Activated CD8-positive, alpha-beta memory T cell treated with anti-CD3 and anti-CD28 coated beads, Interleukin-2, amount 10 ng/mL, durations not matched to agents 7 days and 5 days (primary cell): ENCODE measurements at regions not wholly inside any gene's neighbourhood (a gene's known extent, or its start where the extent isn't known, plus 50 kb on each side); places are given as distances from the start of the nearest gene placed in this dataset.

Experiments
- ATAC-seq: fragments of 150-1000 bp; cut with Tn5 transposase; one replicate; pipeline ENCODE4 v1.10.0; 2021; ENCODE audit warnings: moderate library complexity
- CTCF ChIA-PET: fragments of 350-600 bp; sonication (Branson Sonifier 250); formaldehyde crosslinking; loops from one replicate; lab custom pipeline; 2021; ENCODE audit warnings: antibody characterized with exemption; lab: Charles Lee
- DNase-seq: peaks from one replicate; pipeline ENCODE4 v3.0.0-alpha.2; 2020
- H3K27ac Mint-ChIP-seq: one replicate; pipeline ENCODE4 v1.8.0; 2021; ENCODE audit warnings: mild to moderate bottlenecking, mixed read lengths
- H3K27me3 Mint-ChIP-seq: one replicate; pipeline ENCODE4 v1.8.0; 2021; ENCODE audit warnings: mixed read lengths
- H3K36me3 Mint-ChIP-seq: one replicate; pipeline ENCODE4 v1.8.0; 2021; ENCODE audit warnings: mild to moderate bottlenecking, mixed read lengths
- H3K4me1 Mint-ChIP-seq: one replicate; pipeline ENCODE4 v1.8.0; 2021; ENCODE audit warnings: mixed read lengths
- H3K4me3 Mint-ChIP-seq: one replicate; pipeline ENCODE4 v1.8.0; 2021; ENCODE audit warnings: mild to moderate bottlenecking, moderate library complexity, mixed read lengths
- H3K9me3 Mint-ChIP-seq: one replicate; pipeline ENCODE4 v1.8.0; 2022; ENCODE audit warnings: low read depth, mixed read lengths

GRCh38 chr5:139744471-139745131 lies 51.0 kb upstream of the PSD2 start:
- no peak overlapping the region for H3K27ac Mint-ChIP-seq
- CTCF ChIA-PET: interaction anchor here (0.7 to 6.7 kb wide), 3 partner anchors 21 to 111 kb away, joined by 3 to 72 read pairs (median 3); no protein-coding TSS in a partner anchor
- no peaks in the 10 kb centered on the region for H3K36me3 Mint-ChIP-seq
- peaks cover 34% of the 10 kb centered on the region for H3K27me3 Mint-ChIP-seq
- no peaks in the 10 kb centered on the region for H3K9me3 Mint-ChIP-seq
- H3K4me3 Mint-ChIP-seq: no peak overlapping the region
- H3K4me1 Mint-ChIP-seq: peaks cover 17% of the 10 kb centered on the region
- DNase-seq (no peak), ATAC-seq (no peak)

DNA sequence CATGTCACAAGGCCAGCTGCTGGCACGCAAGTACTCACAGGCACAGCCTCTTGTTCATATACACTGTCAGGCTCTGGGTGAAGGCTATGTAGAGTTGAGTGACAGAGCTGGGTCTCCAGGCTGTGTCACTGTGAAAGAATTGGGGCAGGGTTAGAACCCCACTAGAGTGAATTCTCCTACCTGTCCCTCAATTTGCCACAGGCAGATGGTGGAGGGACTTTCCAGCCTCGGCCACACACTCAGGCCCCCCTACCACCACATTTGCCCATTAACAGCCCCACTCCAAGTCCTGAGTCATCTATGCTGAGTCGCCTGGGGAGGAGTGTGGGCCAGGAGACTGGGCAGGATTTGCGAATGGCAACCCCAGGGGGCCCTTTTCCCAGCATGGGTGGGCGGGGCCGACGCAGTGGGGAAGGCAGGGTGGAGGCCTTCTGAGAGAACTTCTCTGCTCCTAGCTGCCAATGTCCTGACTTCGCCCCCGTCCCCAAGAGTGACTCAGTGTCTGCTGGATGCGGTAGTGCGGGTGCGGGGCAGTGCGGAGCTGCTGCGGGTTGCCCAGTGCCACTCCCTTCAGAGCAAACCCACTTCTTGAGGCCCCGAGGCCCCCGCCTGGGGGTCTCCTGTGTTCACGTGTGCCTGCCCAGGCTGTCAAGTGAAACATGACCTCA lies 50.3 kb upstream of the PSD2 start:
- Mint-ChIP-seq H3K4me1 (peaks cover 17% of the 10 kb centered on the region), H3K27ac (no peak overlapping the region), H3K9me3 (no peaks in the 10 kb centered on the region), H3K27me3 (peaks cover 36% of the 10 kb centered on the region), H3K4me3 (no peak overlapping the region), H3K36me3 (no peaks in the 10 kb centered on the region)
- CTCF ChIA-PET: interaction anchor here (0.7 to 6.7 kb wide), 5 partner anchors 20 to 112 kb away, joined by 3 to 72 read pairs (median 3); no protein-coding TSS in a partner anchor
- no peak for ATAC-seq
- no peak for DNase-seq

GRCh38 chr5:139745800-139746690 lies 49.6 kb upstream of the PSD2 start:
- Mint-ChIP-seq H3K4me3 (peak overlapping the region; percentile 64), H3K4me1 (peaks cover 17% of the 10 kb centered on the region), H3K27me3 (peaks cover 36% of the 10 kb centered on the region), H3K27ac (no peak overlapping the region), H3K36me3 (no peaks in the 10 kb centered on the region), H3K9me3 (no peaks in the 10 kb centered on the region)
- CTCF ChIA-PET: interaction anchor here (0.7 to 6.7 kb wide), 7 partner anchors 19 to 111 kb away, joined by 3 to 72 read pairs (median 4); no protein-coding TSS in a partner anchor
- DNase-seq: no peak
- peak; percentile 43 for ATAC-seq
